OCI-LY7 (cell line): ENCODE measurements at regions not wholly inside any gene's neighbourhood (a gene's known extent, or its start where the extent isn't known, plus 50 kb on each side); places are given as distances from the start of the nearest gene placed in this dataset.

Experiments
- BruUV-seq: library from RNA; stranded (reverse); fragments of 400-500 nt; replicated peaks from 2 replicates; lab custom pipeline; 2021; lab: Mats Ljungman, UMichigan
- CTCF ChIA-PET: fragments of 300-600 bp; sonication (Branson Sonifier 250); formaldehyde crosslinking; loops from one replicate; lab custom pipeline; 2022; ENCODE audit warnings: antibody characterized with exemption; ENCODE audit not compliant: unreplicated experiment; lab: Charles Lee
- POLR2A ChIA-PET: fragments of 300-600 bp; sonication (Branson Sonifier 250); formaldehyde crosslinking; loops from one replicate; lab custom pipeline; 2022; ENCODE audit warnings: antibody characterized with exemption; lab: Charles Lee
- DNase-seq: peaks from one replicate; pipeline ENCODE4 v3.0.0-alpha.2; 2015; ENCODE audit warnings: low spot score
- H2AFZ ChIP-seq: fragments of 200-600 bp; sonication (generic), shearing (Covaris generic); 2 replicates; pipeline ENCODE4 v1.6.1; 2014; ENCODE audit warnings: mild to moderate bottlenecking, antibody characterized with exemption, low read length, moderate library complexity
- H3K27ac ChIP-seq: fragments of 200-600 bp; sonication (generic); 2 replicates; pipeline ENCODE4 v1.5.1; 2014; ENCODE audit warnings: mixed run types, low read depth, mild to moderate bottlenecking, moderate library complexity, low read length, inconsistent platforms; ENCODE audit not compliant: poor library complexity, severe bottlenecking
- H3K36me3 ChIP-seq: fragments of 200-600 bp; sonication (generic); 2 replicates; pipeline ENCODE4 v1.6.1; 2014; ENCODE audit warnings: mild to moderate bottlenecking, antibody characterized with exemption, low read length, moderate library complexity, mixed read lengths; ENCODE audit not compliant: insufficient read depth
- H3K4me1 ChIP-seq: fragments of 200-600 bp; sonication (generic); 2 replicates; pipeline ENCODE4 v1.5.1; 2014; ENCODE audit warnings: mild to moderate bottlenecking, low read length; ENCODE audit not compliant: insufficient read depth, poor library complexity, severe bottlenecking
- H3K4me2 ChIP-seq: fragments of 200-600 bp; sonication (generic); 2 replicates; pipeline ENCODE4 v1.6.1; 2014; ENCODE audit warnings: mild to moderate bottlenecking, low read length
- H3K4me3 ChIP-seq: fragments of 200-600 bp; sonication (generic); 2 replicates; pipeline ENCODE4 v1.5.1; 2014; ENCODE audit warnings: mild to moderate bottlenecking, low read depth, low read length; ENCODE audit not compliant: poor library complexity, severe bottlenecking
- H3K79me2 ChIP-seq: fragments of 200-600 bp; sonication (generic); 2 replicates; pipeline ENCODE4 v1.6.1; 2016; ENCODE audit warnings: low read depth, mild to moderate bottlenecking, low read length, moderate library complexity, mixed read lengths; ENCODE audit not compliant: insufficient read depth
- H3K9me2 ChIP-seq: fragments of 200-600 bp; sonication (generic); 2 replicates; pipeline ENCODE4 v1.6.1; 2016; ENCODE audit warnings: mild to moderate bottlenecking, low read length, mixed read lengths; ENCODE audit not compliant: insufficient read depth
- H3K9me3 ChIP-seq: fragments of 200-600 bp; sonication (generic); 2 replicates; pipeline ENCODE4 v1.6.1; 2014; ENCODE audit warnings: mild to moderate bottlenecking, mixed run types, low read length, mixed read lengths
- H4K20me1 ChIP-seq: fragments of 200-600 bp; sonication (generic); 2 replicates; pipeline ENCODE4 v1.6.1; 2014; ENCODE audit warnings: mild to moderate bottlenecking, antibody characterized with exemption, low read length, moderate library complexity, mixed read lengths; ENCODE audit not compliant: insufficient read depth
- CTCF ChIP-seq: fragments of 200-600 bp; sonication (generic); conservative IDR thresholded peaks from 2 replicates; pipeline ENCODE4 v1.5.1; 2014; ENCODE audit warnings: mild to moderate bottlenecking, antibody characterized with exemption, low read length, moderate library complexity, mixed read lengths
- EZH2phosphoT487 ChIP-seq: fragments of 200-600 bp; sonication (generic); IDR thresholded peaks from 2 replicates; pipeline ENCODE4 v1.6.1; 2018; ENCODE audit warnings: low read depth, borderline replicate concordance, mild to moderate bottlenecking, mixed run types, antibody characterized with exemption, low read length, moderate library complexity, mixed read lengths
- intact Hi-C: fragments of 100-400 bp; cut with micrococcal nuclease; formaldehyde crosslinking; loops from one replicate; pipeline ENCODE4 v1.10.0; 2022; ENCODE audit not compliant: unreplicated experiment

- TF ChIP-seq CTCF (no peak), EZH2phosphoT487 (no peak)
- no peaks in the 10 kb centered on the region for H3K9me3 ChIP-seq
- ChIA-PET CTCF (no interaction called here), POLR2A (interaction anchor here (0.6 kb wide), 1 partner anchor 935 kb away, joined by 3 read pairs; no protein-coding TSS in a partner anchor)
- no peak for DNase-seq
- no peaks in the 10 kb centered on the region for H4K20me1 ChIP-seq
- H3K4me1 ChIP-seq, result no peaks in the 10 kb centered on the region
- no TSS peak for BruUV-seq
- intact Hi-C loops, result no loop called here
- H2AFZ ChIP-seq, result no peak overlapping the region
- no peaks in the 10 kb centered on the region for H3K36me3 ChIP-seq
- H3K4me2 ChIP-seq, result no peak overlapping the region
- no peak overlapping the region for H3K27ac ChIP-seq
- H3K9me2 ChIP-seq, result no peaks in the 10 kb centered on the region
- no peak overlapping the region for H3K4me3 ChIP-seq
- H3K79me2 ChIP-seq, result no peaks in the 10 kb centered on the region
Observed at GRCh38 chr1:99384021-99384420, 119.7 kb downstream of the PLPPR4 start.

GRCh38 chr1:99385852-99386251, 121.6 kb downstream of the PLPPR4 start:
- H3K4me3 ChIP-seq, result no peak overlapping the region
- ChIA-PET POLR2A (interaction anchor here (0.6 kb wide), 1 partner anchor 16 kb away, joined by 3 read pairs; no protein-coding TSS in a partner anchor), CTCF (no interaction called here)
- no peak overlapping the region for H3K4me2 ChIP-seq
- H3K9me2 ChIP-seq, result no peaks in the 10 kb centered on the region
- H3K79me2 ChIP-seq, result no peaks in the 10 kb centered on the region
- no peak for DNase-seq
- intact Hi-C loops, result no loop called here
- no peaks in the 10 kb centered on the region for H3K9me3 ChIP-seq
- no peak overlapping the region for H2AFZ ChIP-seq
- no peak for TF ChIP-seq EZH2phosphoT487
- no peak for TF ChIP-seq CTCF
- H3K4me1 ChIP-seq, result no peaks in the 10 kb centered on the region
- no TSS peak for BruUV-seq
- no peak overlapping the region for H3K27ac ChIP-seq
- no peaks in the 10 kb centered on the region for H3K36me3 ChIP-seq
- H4K20me1 ChIP-seq, result no peaks in the 10 kb centered on the region

- Histone ChIP-seq H4K20me1 (no peaks in the 10 kb centered on the region), H2AFZ (no peak overlapping the region), H3K4me1 (no peaks in the 10 kb centered on the region), H3K36me3 (no peaks in the 10 kb centered on the region), H3K9me3 (no peaks in the 10 kb centered on the region), H3K4me2 (no peak overlapping the region), H3K27ac (no peak overlapping the region), H3K79me2 (no peaks in the 10 kb centered on the region), H3K4me3 (no peak overlapping the region), H3K9me2 (no peaks in the 10 kb centered on the region)
- CTCF ChIA-PET, result no interaction called here
- no peak for TF ChIP-seq EZH2phosphoT487
- TF ChIP-seq CTCF, result no peak
- intact Hi-C loops, result no loop called here
- POLR2A ChIA-PET, result no interaction called here
- no peak for DNase-seq
- no TSS peak for BruUV-seq
Observed at GRCh38 chr1:99396389-99396788, 132.1 kb downstream of the PLPPR4 start.
